ENCODE measurements at regions not wholly inside any gene's neighbourhood (a gene's known extent, or its start where the extent isn't known, plus 50 kb on each side); places are given as distances from the start of the nearest gene placed in this dataset.

- Histone ChIP-seq H3K4me1 (ENCODE audit: low read depth) (no peaks in the 10 kb centered on the region), H3K36me3 (ENCODE audit: low read depth) (no peaks in the 10 kb centered on the region), H3K9me3 (peaks cover 16% of the 10 kb centered on the region), H3K4me3 (no peak overlapping the region)
- intact Hi-C loops (cut with DNase I, micrococcal nuclease): no loop called here
- no peak for ATAC-seq
- TF ChIP-seq CTCF (IDR thresholded peaks at IDR 0.05): no peak
- no peak for DNase-seq
Observed at GRCh38 chr4:164542431-164542830, 211.5 kb upstream of the SMIM31 start.

GRCh38 chr4:164550989-164551712 lies 202.8 kb upstream of the SMIM31 start:
- no peaks in the 10 kb centered on the region for H3K9me3 ChIP-seq
- no peak overlapping the region for H3K4me3 ChIP-seq
- no peak for TF ChIP-seq CTCF (IDR thresholded peaks at IDR 0.05)
- DNase-seq (no peak), ATAC-seq (no peak)
- intact Hi-C loops (cut with DNase I, micrococcal nuclease): no loop called here
- H3K36me3 ChIP-seq (ENCODE audit: low read depth): no peaks in the 10 kb centered on the region
- no peaks in the 10 kb centered on the region for H3K4me1 ChIP-seq (ENCODE audit: low read depth)

DNA sequence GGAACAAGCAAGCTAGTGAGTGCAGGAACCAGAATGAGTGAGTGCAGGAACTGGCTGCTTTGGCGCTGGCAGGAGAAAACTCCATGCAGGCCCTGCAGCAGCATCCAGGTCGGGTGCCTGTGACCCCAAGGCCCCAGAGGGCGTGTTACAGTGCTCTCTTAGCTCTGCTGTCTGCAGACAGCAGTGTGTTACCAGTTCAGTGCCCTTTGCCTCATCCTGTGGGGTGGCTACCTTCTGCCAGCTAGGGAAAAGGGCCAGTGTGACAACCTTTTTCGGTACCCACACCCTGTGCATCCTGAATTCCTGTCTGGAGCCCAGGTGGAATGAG lies 202.3 kb upstream of the SMIM31 start:
- TF ChIP-seq CTCF (IDR thresholded peaks at IDR 0.05): no peak
- intact Hi-C loops (cut with DNase I, micrococcal nuclease): no loop called here
- ATAC-seq (no peak), DNase-seq (no peak)
- Histone ChIP-seq H3K4me3 (no peak overlapping the region), H3K4me1 (ENCODE audit: low read depth) (no peaks in the 10 kb centered on the region), H3K9me3 (no peaks in the 10 kb centered on the region), H3K36me3 (ENCODE audit: low read depth) (no peaks in the 10 kb centered on the region)

DNA sequence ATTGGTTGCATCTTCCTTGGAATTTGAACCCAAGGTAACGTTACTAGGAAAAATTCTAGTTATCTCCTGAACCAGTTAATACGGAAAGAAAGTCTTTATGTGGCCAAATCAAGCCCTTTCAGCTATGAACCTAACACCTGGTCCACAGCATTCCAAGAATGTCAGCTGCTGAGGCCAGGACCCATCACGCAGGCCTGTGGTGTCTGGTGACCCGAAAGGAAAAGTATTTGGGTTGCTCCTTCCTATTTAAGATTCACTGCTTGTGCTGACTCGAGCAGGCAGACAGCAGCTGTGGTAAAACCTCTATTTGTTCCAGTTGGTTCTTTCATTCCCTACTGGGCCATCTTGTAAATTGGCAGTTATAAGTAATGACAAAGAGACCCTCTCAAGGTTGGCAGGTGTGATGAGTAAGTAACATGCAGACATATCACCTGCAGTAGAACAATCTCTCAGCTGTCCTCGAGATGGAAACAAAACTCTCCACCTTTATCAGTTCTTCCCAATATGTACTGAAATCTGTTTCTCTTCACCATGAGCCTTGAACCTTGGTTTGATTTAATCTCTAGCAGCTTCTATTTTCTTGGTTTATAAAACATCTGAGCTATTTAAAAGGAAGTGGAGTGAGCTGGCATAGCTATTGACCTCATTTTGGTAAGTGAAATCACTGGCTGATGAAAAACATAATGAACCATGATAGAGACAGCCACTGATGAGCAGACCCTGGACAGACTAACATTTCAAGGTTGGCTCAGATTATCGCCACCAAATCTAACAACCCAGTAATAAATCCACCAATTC lies 182.1 kb upstream of the SMIM31 start:
- no peaks in the 10 kb centered on the region for H3K36me3 ChIP-seq (ENCODE audit: low read depth)
- intact Hi-C loops (cut with DNase I, micrococcal nuclease): no loop called here

GRCh38 chr4:164572877-164573279 lies 181.1 kb upstream of the SMIM31 start:
- ATAC-seq: no peak
- Histone ChIP-seq H3K4me1 (ENCODE audit: low read depth) (no peaks in the 10 kb centered on the region), H3K4me3 (no peak overlapping the region), H3K9me3 (peaks cover 8% of the 10 kb centered on the region), H3K36me3 (ENCODE audit: low read depth) (no peaks in the 10 kb centered on the region)
- no peak for TF ChIP-seq CTCF (IDR thresholded peaks at IDR 0.05)
- intact Hi-C loops (cut with DNase I, micrococcal nuclease): no loop called here
- no peak for DNase-seq

More for the DNA sequence above, 182.1 kb upstream of the SMIM31 start:
- Histone ChIP-seq H3K4me3 (no peak overlapping the region), H3K9me3 (peaks cover 8% of the 10 kb centered on the region), H3K4me1 (ENCODE audit: low read depth) (no peaks in the 10 kb centered on the region)
- ATAC-seq (no peak), DNase-seq (no peak)
- TF ChIP-seq CTCF (IDR thresholded peaks at IDR 0.05): no peak
